ENCODE measurements at regions not wholly inside any gene's neighbourhood (a gene's known extent, or its start where the extent isn't known, plus 50 kb on each side); places are given as distances from the start of the nearest gene placed in this dataset.

- no peak overlapping the region for H3K4me3 ChIP-seq (ENCODE audit: low read length)
- DNase-seq (ENCODE audit: low read depth): no peak
- TF ChIP-seq CTCF (conservative IDR thresholded peaks at IDR 0.05; ENCODE audit: low read depth, low read length): no peak
Observed at GRCh38 chr3:148601766-148602685, 95.7 kb upstream of the AGTR1 start.

GRCh38 chr3:148604270-148605085 is 93.2 kb upstream of the AGTR1 start:
- no peak for DNase-seq (ENCODE audit: low read depth)
- no peak for TF ChIP-seq CTCF (conservative IDR thresholded peaks at IDR 0.05; ENCODE audit: low read depth, low read length)
- no peak overlapping the region for H3K4me3 ChIP-seq (ENCODE audit: low read length)

- TF ChIP-seq CTCF (conservative IDR thresholded peaks at IDR 0.05; ENCODE audit: low read depth, low read length): no peak
- H3K4me3 ChIP-seq (ENCODE audit: low read length): no peak overlapping the region
- no peak for DNase-seq (ENCODE audit: low read depth)
Observed at GRCh38 chr3:148605521-148605920, 92.2 kb upstream of the AGTR1 start.

GRCh38 chr3:148606979-148607378 is 90.7 kb upstream of the AGTR1 start:
- TF ChIP-seq CTCF (conservative IDR thresholded peaks at IDR 0.05; ENCODE audit: low read depth, low read length): no peak
- no peak for DNase-seq (ENCODE audit: low read depth)
- no peak overlapping the region for H3K4me3 ChIP-seq (ENCODE audit: low read length)

- no peak for DNase-seq (ENCODE audit: low read depth)
- no peak overlapping the region for H3K4me3 ChIP-seq (ENCODE audit: low read length)
- no peak for TF ChIP-seq CTCF (conservative IDR thresholded peaks at IDR 0.05; ENCODE audit: low read depth, low read length)
Observed at GRCh38 chr3:148607491-148607890, 90.2 kb upstream of the AGTR1 start.

- no peak for DNase-seq (ENCODE audit: low read depth)
- TF ChIP-seq CTCF (conservative IDR thresholded peaks at IDR 0.05; ENCODE audit: low read depth, low read length): no peak
- H3K4me3 ChIP-seq (ENCODE audit: low read length): no peak overlapping the region
Observed at GRCh38 chr3:148612278-148612677, 85.4 kb upstream of the AGTR1 start.
